ENCODE measurements at regions not wholly inside any gene's neighbourhood (a gene's known extent, or its start where the extent isn't known, plus 50 kb on each side); places are given as distances from the start of the nearest gene placed in this dataset.

GRCh38 chr2:215750763-215751162 is 262.6 kb downstream of the MREG start:
- DNase-seq (ENCODE audit: low spot score), result no peak
- peaks cover 21 to 45% (median 37%) of the 10 kb centered on the region in 4 donors for H3K4me1 ChIP-seq (ENCODE audit: control insufficient read depth in 4 of 4, insufficient read depth in 4 of 4, low read length in 3 of 4)
- H3K27me3 ChIP-seq (ENCODE audit: control insufficient read depth in 4 of 4, insufficient read depth in 4 of 4, low read length in 3 of 4), result no peaks in the 10 kb centered on the region
- peak overlapping the region; percentile 75 to 92 for H3K27ac ChIP-seq (ENCODE audit: low read depth in 1 of 2, low read length in 2 of 2)
- TF ChIP-seq RXRA (IDR thresholded peaks at IDR 0.05) (no peak), HNF4A (conservative IDR thresholded peaks at IDR 0.05) (no peak), TAF1 (conservative IDR thresholded peaks at IDR 0.05) (no peak), CTCF (IDR thresholded peaks at IDR 0.05; ENCODE audit: low read depth, low read length, missing input control) (no peak), EGR1 (IDR thresholded peaks at IDR 0.05; ENCODE audit: low read depth in 2 of 2) (no peak), REST (IDR thresholded peaks at IDR 0.05) (no peak), SP1 (IDR thresholded peaks at IDR 0.05) (no peak), ZBTB33 (IDR thresholded peaks at IDR 0.05) (no peak), NR2F2 (IDR thresholded peaks at IDR 0.05) (no peak), RAD21 (IDR thresholded peaks at IDR 0.05) (no peak), HNF4G (IDR thresholded peaks at IDR 0.05) (no peak), FOXA1 (IDR thresholded peaks at IDR 0.05) (no peak), GABPA (IDR thresholded peaks at IDR 0.05 in 1 of 2, conservative IDR thresholded peaks at IDR 0.05 in 1 of 2) (no peak)
- H3K36me3 ChIP-seq (ENCODE audit: control insufficient read depth in 4 of 4, insufficient read depth in 3 of 4, low read depth in 1 of 4, low read length in 3 of 4), result no peaks in the 10 kb centered on the region
- no peaks in the 10 kb centered on the region for H3K9me3 ChIP-seq (ENCODE audit: control insufficient read depth in 4 of 4, low read length in 3 of 4)
- H3K9ac ChIP-seq (ENCODE audit: low read depth in 1 of 2, low read length in 2 of 2), result no peak overlapping the region
- WGBS, result 62% methylated on average over 4 of the region's 4 CpGs
- no peak overlapping the region for H3K4me3 ChIP-seq (ENCODE audit: low read depth in 1 of 3, low read length in 3 of 3)

GRCh38 chr2:215749092-215749957 is 264.0 kb downstream of the MREG start:
- Histone ChIP-seq H3K4me3 (ENCODE audit: low read depth in 1 of 3, low read length in 3 of 3) (no peak overlapping the region), H3K9ac (ENCODE audit: low read depth in 1 of 2, low read length in 2 of 2) (peak overlapping the region in 1 of 2 donors; percentile 56)
- no peak for TF ChIP-seq CTCF (IDR thresholded peaks at IDR 0.05; ENCODE audit: low read depth, low read length, missing input control)
- peak; percentile 99 to 100 for TF ChIP-seq RXRA (IDR thresholded peaks at IDR 0.05)
- peak; percentile 95 to 97 for TF ChIP-seq HNF4A (conservative IDR thresholded peaks at IDR 0.05)
- peak; percentile 73 for TF ChIP-seq ZBTB33 (IDR thresholded peaks at IDR 0.05)
- no peak for TF ChIP-seq TAF1 (conservative IDR thresholded peaks at IDR 0.05)
- peak; percentile 50 for TF ChIP-seq REST (IDR thresholded peaks at IDR 0.05)

More at GRCh38 chr2:215749092-215749957, 264.0 kb downstream of the MREG start:
- Histone ChIP-seq H3K27ac (ENCODE audit: low read depth in 1 of 2, low read length in 2 of 2) (peak overlapping the region; percentile 75 to 92), H3K27me3 (ENCODE audit: control insufficient read depth in 4 of 4, insufficient read depth in 4 of 4, low read length in 3 of 4) (no peaks in the 10 kb centered on the region), H3K4me1 (ENCODE audit: control insufficient read depth in 4 of 4, insufficient read depth in 4 of 4, low read length in 3 of 4) (peaks cover 22 to 48% (median 37%) of the 10 kb centered on the region in 4 donors), H3K36me3 (ENCODE audit: control insufficient read depth in 4 of 4, insufficient read depth in 3 of 4, low read depth in 1 of 4, low read length in 3 of 4) (no peaks in the 10 kb centered on the region), H3K9me3 (ENCODE audit: control insufficient read depth in 4 of 4, low read length in 3 of 4) (no peaks in the 10 kb centered on the region)
- 32% methylated on average over 11 of the region's 11 CpGs for WGBS
- peak; percentile 51 for DNase-seq (ENCODE audit: low spot score)

All from liver (tissue), 8 donors.